ENCODE measurements at regions not wholly inside any gene's neighbourhood (a gene's known extent, or its start where the extent isn't known, plus 50 kb on each side); places are given as distances from the start of the nearest gene placed in this dataset.
"Not testable (repeated sequence)": the region's sequence is repeated elsewhere in the genome, so short reads cannot be mapped to it uniquely, and the experiment has no call there.

GRCh38 chr3:193031911-193032310 lies 114.3 kb upstream of the MB21D2 start:
- no peaks in the 10 kb centered on the region for H3K27me3 ChIP-seq (ENCODE audit: control insufficient read depth in 3 of 3, insufficient read depth in 3 of 3, low read length in 3 of 3)
- no peaks in the 10 kb centered on the region for H3K4me1 ChIP-seq (ENCODE audit: control insufficient read depth in 3 of 3, insufficient read depth in 2 of 3, low read depth in 1 of 3, low read length in 2 of 3)
- WGBS, 3 donors = 62 to 89% (median 66%) methylated on average over 2 of the region's 2 CpGs
- no peak for DNase-seq
- no peaks in the 10 kb centered on the region for H3K9me3 ChIP-seq (ENCODE audit: control insufficient read depth in 2 of 2, insufficient read depth in 1 of 2, low read depth in 1 of 2, low read length in 1 of 2)
- FAIRE-seq = no peak
- H3K4me3 ChIP-seq (ENCODE audit: low read depth in 1 of 3, low read length in 3 of 3) = no peak overlapping the region
- no peaks in the 10 kb centered on the region for H3K36me3 ChIP-seq (ENCODE audit: control insufficient read depth in 3 of 3, insufficient read depth in 2 of 3, low read depth in 1 of 3, low read length in 3 of 3)
- H3K27ac ChIP-seq (ENCODE audit: low read depth in 1 of 3, low read length in 2 of 3) = no peak overlapping the region

- FAIRE-seq (no peak), DNase-seq (no peak)
- Histone ChIP-seq H3K9me3 (ENCODE audit: control insufficient read depth in 2 of 2, insufficient read depth in 1 of 2, low read depth in 1 of 2, low read length in 1 of 2) (no peaks in the 10 kb centered on the region), H3K4me1 (ENCODE audit: control insufficient read depth in 3 of 3, insufficient read depth in 2 of 3, low read depth in 1 of 3, low read length in 2 of 3) (no peaks in the 10 kb centered on the region), H3K36me3 (ENCODE audit: control insufficient read depth in 3 of 3, insufficient read depth in 2 of 3, low read depth in 1 of 3, low read length in 3 of 3) (no peaks in the 10 kb centered on the region), H3K27ac (ENCODE audit: low read depth in 1 of 3, low read length in 2 of 3) (no peak overlapping the region), H3K4me3 (ENCODE audit: low read depth in 1 of 3, low read length in 3 of 3) (no peak overlapping the region), H3K27me3 (ENCODE audit: control insufficient read depth in 3 of 3, insufficient read depth in 3 of 3, low read length in 3 of 3) (no peaks in the 10 kb centered on the region)
- 84 to 90% (median 89%) methylated on average over 7 of the region's 7 CpGs for WGBS, 3 donors
Measured at GRCh38 chr3:193033226-193033780, 115.6 kb upstream of the MB21D2 start.

- FAIRE-seq; H3K27ac ChIP-seq (ENCODE audit: low read depth in 1 of 3, low read length in 2 of 3); H3K9me3 ChIP-seq (ENCODE audit: control insufficient read depth in 2 of 2, insufficient read depth in 1 of 2, low read depth in 1 of 2, low read length in 1 of 2); H3K27me3 ChIP-seq (ENCODE audit: control insufficient read depth in 3 of 3, insufficient read depth in 3 of 3, low read length in 3 of 3); H3K4me3 ChIP-seq (ENCODE audit: low read depth in 1 of 3, low read length in 3 of 3); H3K4me1 ChIP-seq (ENCODE audit: control insufficient read depth in 3 of 3, insufficient read depth in 2 of 3, low read depth in 1 of 3, low read length in 2 of 3); DNase-seq; H3K36me3 ChIP-seq (ENCODE audit: control insufficient read depth in 3 of 3, insufficient read depth in 2 of 3, low read depth in 1 of 3, low read length in 3 of 3): not testable (repeated sequence)
- 89 to 94% (median 91%) methylated on average over 3 of the region's 3 CpGs for WGBS, 3 donors
Measured at GRCh38 chr3:193037828-193038227, 120.2 kb upstream of the MB21D2 start.

- no peaks in the 10 kb centered on the region for H3K36me3 ChIP-seq (ENCODE audit: control insufficient read depth in 3 of 3, insufficient read depth in 2 of 3, low read depth in 1 of 3, low read length in 3 of 3)
- H3K9me3 ChIP-seq (ENCODE audit: control insufficient read depth in 2 of 2, insufficient read depth in 1 of 2, low read depth in 1 of 2, low read length in 1 of 2) = no peaks in the 10 kb centered on the region
- H3K4me3 ChIP-seq (ENCODE audit: low read depth in 1 of 3, low read length in 3 of 3) = no peak overlapping the region
- WGBS, 3 donors = 85 to 91% (median 86%) methylated on average over 3 of the region's 3 CpGs
- FAIRE-seq (no peak), DNase-seq (no peak)
- H3K27me3 ChIP-seq (ENCODE audit: control insufficient read depth in 3 of 3, insufficient read depth in 3 of 3, low read length in 3 of 3) = no peaks in the 10 kb centered on the region
- H3K4me1 ChIP-seq (ENCODE audit: control insufficient read depth in 3 of 3, insufficient read depth in 2 of 3, low read depth in 1 of 3, low read length in 2 of 3) = no peaks in the 10 kb centered on the region
- H3K27ac ChIP-seq (ENCODE audit: low read depth in 1 of 3, low read length in 2 of 3) = no peak overlapping the region
Measured at GRCh38 chr3:193039058-193039457, 121.4 kb upstream of the MB21D2 start.

GRCh38 chr3:193040836-193041672 lies 123.4 kb upstream of the MB21D2 start:
- WGBS, 3 donors = 36 to 47% (median 43%) methylated on average over 2 of the region's 2 CpGs
- no peak overlapping the region for H3K4me3 ChIP-seq (ENCODE audit: low read depth in 1 of 3, low read length in 3 of 3)
- DNase-seq (peak; percentile 57 to 59), FAIRE-seq (no peak)
- no peaks in the 10 kb centered on the region for H3K9me3 ChIP-seq (ENCODE audit: control insufficient read depth in 2 of 2, insufficient read depth in 1 of 2, low read depth in 1 of 2, low read length in 1 of 2)
- no peaks in the 10 kb centered on the region for H3K27me3 ChIP-seq (ENCODE audit: control insufficient read depth in 3 of 3, insufficient read depth in 3 of 3, low read length in 3 of 3)
- H3K36me3 ChIP-seq (ENCODE audit: control insufficient read depth in 3 of 3, insufficient read depth in 2 of 3, low read depth in 1 of 3, low read length in 3 of 3) = no peaks in the 10 kb centered on the region
- H3K27ac ChIP-seq (ENCODE audit: low read depth in 1 of 3, low read length in 2 of 3) = no peak overlapping the region
- no peaks in the 10 kb centered on the region for H3K4me1 ChIP-seq (ENCODE audit: control insufficient read depth in 3 of 3, insufficient read depth in 2 of 3, low read depth in 1 of 3, low read length in 2 of 3)

GRCh38 chr3:193046371-193046770 lies 128.7 kb upstream of the MB21D2 start:
- WGBS, 3 donors = 7 to 45% (median 41%) methylated on average over 5 of the region's 5 CpGs
- Histone ChIP-seq H3K9me3 (ENCODE audit: control insufficient read depth in 2 of 2, insufficient read depth in 1 of 2, low read depth in 1 of 2, low read length in 1 of 2) (no peaks in the 10 kb centered on the region), H3K4me3 (ENCODE audit: low read depth in 1 of 3, low read length in 3 of 3) (no peak overlapping the region), H3K27ac (ENCODE audit: low read depth in 1 of 3, low read length in 2 of 3) (no peak overlapping the region), H3K36me3 (ENCODE audit: control insufficient read depth in 3 of 3, insufficient read depth in 2 of 3, low read depth in 1 of 3, low read length in 3 of 3) (no peaks in the 10 kb centered on the region), H3K4me1 (ENCODE audit: control insufficient read depth in 3 of 3, insufficient read depth in 2 of 3, low read depth in 1 of 3, low read length in 2 of 3) (no peaks in the 10 kb centered on the region), H3K27me3 (ENCODE audit: control insufficient read depth in 3 of 3, insufficient read depth in 3 of 3, low read length in 3 of 3) (no peaks in the 10 kb centered on the region)
- peak; percentile 18 to 31 for DNase-seq
- no peak for FAIRE-seq

- WGBS, 3 donors = 0 to 86% (median 81%) methylated on average over 1 of the region's 1 CpG
- not testable (repeated sequence) for H3K36me3 ChIP-seq (ENCODE audit: control insufficient read depth in 3 of 3, insufficient read depth in 2 of 3, low read depth in 1 of 3, low read length in 3 of 3); H3K27ac ChIP-seq (ENCODE audit: low read depth in 1 of 3, low read length in 2 of 3); DNase-seq; H3K9me3 ChIP-seq (ENCODE audit: control insufficient read depth in 2 of 2, insufficient read depth in 1 of 2, low read depth in 1 of 2, low read length in 1 of 2); FAIRE-seq; H3K27me3 ChIP-seq (ENCODE audit: control insufficient read depth in 3 of 3, insufficient read depth in 3 of 3, low read length in 3 of 3); H3K4me3 ChIP-seq (ENCODE audit: low read depth in 1 of 3, low read length in 3 of 3); H3K4me1 ChIP-seq (ENCODE audit: control insufficient read depth in 3 of 3, insufficient read depth in 2 of 3, low read depth in 1 of 3, low read length in 2 of 3)
Measured at GRCh38 chr3:193047461-193047860, 129.8 kb upstream of the MB21D2 start.

GRCh38 chr3:193048127-193048526 lies 130.5 kb upstream of the MB21D2 start:
- 81 to 90% (median 86%) methylated on average over 1 of the region's 1 CpG for WGBS, 3 donors

More at GRCh38 chr3:193048127-193048526, 130.5 kb upstream of the MB21D2 start:
- H3K9me3 ChIP-seq (ENCODE audit: control insufficient read depth in 2 of 2, insufficient read depth in 1 of 2, low read depth in 1 of 2, low read length in 1 of 2) = no peaks in the 10 kb centered on the region
- FAIRE-seq (no peak), DNase-seq (no peak)
- H3K27ac ChIP-seq (ENCODE audit: low read depth in 1 of 3, low read length in 2 of 3) = no peak overlapping the region
- no peaks in the 10 kb centered on the region for H3K36me3 ChIP-seq (ENCODE audit: control insufficient read depth in 3 of 3, insufficient read depth in 2 of 3, low read depth in 1 of 3, low read length in 3 of 3)
- H3K4me3 ChIP-seq (ENCODE audit: low read depth in 1 of 3, low read length in 3 of 3) = no peak overlapping the region
- no peaks in the 10 kb centered on the region for H3K4me1 ChIP-seq (ENCODE audit: control insufficient read depth in 3 of 3, insufficient read depth in 2 of 3, low read depth in 1 of 3, low read length in 2 of 3)
- H3K27me3 ChIP-seq (ENCODE audit: control insufficient read depth in 3 of 3, insufficient read depth in 3 of 3, low read length in 3 of 3) = no peaks in the 10 kb centered on the region

All from small intestine (tissue), 7 donors.